ENCODE measurements at regions not wholly inside any gene's neighbourhood (a gene's known extent, or its start where the extent isn't known, plus 50 kb on each side); places are given as distances from the start of the nearest gene placed in this dataset.

DNA sequence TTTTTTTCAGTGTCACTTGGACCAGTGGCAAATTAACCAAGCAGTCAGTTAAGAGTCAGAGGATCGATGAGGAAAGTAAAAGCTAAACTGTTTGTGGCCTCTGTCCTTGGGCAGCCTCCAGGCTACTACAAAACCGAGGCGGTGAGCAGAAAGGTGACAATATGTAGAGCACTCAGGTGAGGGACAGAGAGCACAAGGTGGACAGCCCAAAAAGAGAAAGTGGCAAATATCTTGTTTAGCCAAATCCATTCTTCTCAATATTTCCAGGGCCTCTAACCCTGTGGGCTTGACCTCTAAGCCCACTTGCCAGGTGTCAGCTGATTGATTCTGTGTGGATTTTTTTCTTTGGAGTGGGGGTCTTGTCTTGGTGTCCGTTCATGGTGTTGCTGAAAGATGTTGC lies 4202.2 kb upstream of the OR11H1 start:
- TF ChIP-seq ATF3 (IDR thresholded peaks at IDR 0.05) = no peak
- TF ChIP-seq ATF3 (CRISPR knock-in tag; conservative IDR thresholded peaks at IDR 0.05) = no peak
- TF ChIP-seq ZBTB2 (IDR thresholded peaks at IDR 0.05) = no peak
- TF ChIP-seq CTCF (IDR thresholded peaks at IDR 0.05 in 2 of 3, conservative IDR thresholded peaks at IDR 0.05 in 1 of 3; ENCODE audit: insufficient read depth in 2 of 3, low read depth in 1 of 3, low read length in 3 of 3) = no peak
- no peak for TF ChIP-seq EZH2 (IDR thresholded peaks at IDR 0.05; ENCODE audit: borderline replicate concordance, low read depth, low read length)
- TF ChIP-seq SRSF1 (IDR thresholded peaks at IDR 0.05; ENCODE audit: low read depth, low read length) = no peak
- no peak for TF ChIP-seq NCOA1 (IDR thresholded peaks at IDR 0.05; ENCODE audit: low read depth)
